HEK293 (cell line): ENCODE measurements at regions not wholly inside any gene's neighbourhood (a gene's known extent, or its start where the extent isn't known, plus 50 kb on each side); places are given as distances from the start of the nearest gene placed in this dataset.

ENCODE experiments used
- CTCF ChIA-PET: fragments of 350-600 bp; formaldehyde crosslinking; extraction: SDS; loops from one replicate; lab custom pipeline; 2021; ENCODE audit warnings: antibody characterized with exemption; lab: Yijun Ruan, JAX
- POLR2A ChIA-PET: fragments of 300-600 bp; formaldehyde crosslinking; extraction: SDS; loops from one replicate; lab custom pipeline; 2020; ENCODE audit warnings: antibody characterized with exemption, inconsistent platforms; lab: Yijun Ruan, JAX
- H3K27ac ChIP-seq: fragments of 200-500 bp; sonication (Bioruptor generic); 2 replicates; pipeline ENCODE4 v1.5.1; 2014; ENCODE audit warnings: low read depth, low read length, control low read depth, inconsistent platforms; ENCODE audit errors: extremely low read depth
- H3K36me3 ChIP-seq, 2 experiments: fragments of 200-500 bp in 1 of 2; sonication (Bioruptor generic) in 1 of 2; 1 replicate in 1 of 2; 2 replicates in 1 of 2; pipeline ENCODE4 v1.5.1; 2014 to 2017; ENCODE audit warnings: inconsistent platforms in 2 of 2, low read length in 2 of 2; ENCODE audit not compliant: control insufficient read depth in 2 of 2, insufficient read depth in 1 of 2
- H3K4me1 ChIP-seq: fragments of 200-500 bp; sonication (Bioruptor generic); 2 replicates; pipeline ENCODE4 v1.5.1; 2014; ENCODE audit warnings: mild to moderate bottlenecking, low read length, inconsistent platforms; ENCODE audit not compliant: control insufficient read depth, insufficient read depth
- H3K4me3 ChIP-seq: 2 replicates; pipeline ENCODE4 v1.5.1; 2011; ENCODE audit warnings: low read depth, mild to moderate bottlenecking, control low read depth, low read length, moderate library complexity
- H3K9me3 ChIP-seq: fragments of 200-500 bp; sonication (Bioruptor generic); 2 replicates; pipeline ENCODE4 v1.5.1; 2014; ENCODE audit warnings: low read depth, low read length, inconsistent platforms; ENCODE audit not compliant: control insufficient read depth, insufficient read depth
- BCL11B ChIP-seq: fragments of 450-650 bp; formaldehyde crosslinking; IDR thresholded peaks from 2 replicates; pipeline ENCODE4 v1.5.1; 2016; ENCODE audit warnings: low read depth, missing biosample characterization, missing genetic modification characterization
- GLI4 ChIP-seq: fragments of 450-650 bp; formaldehyde crosslinking; IDR thresholded peaks from 2 replicates; pipeline ENCODE4 v1.5.1; 2016; ENCODE audit warnings: missing biosample characterization, missing genetic modification characterization
- GLIS1 ChIP-seq: fragments of 450-650 bp; formaldehyde crosslinking; IDR thresholded peaks from 2 replicates; pipeline ENCODE4 v1.5.1; 2016; ENCODE audit warnings: missing biosample characterization, missing genetic modification characterization
- KLF7 ChIP-seq: fragments of 450-650 bp; formaldehyde crosslinking; IDR thresholded peaks from 2 replicates; pipeline ENCODE4 v1.5.1; 2016; ENCODE audit warnings: missing biosample characterization, missing genetic modification characterization, borderline replicate concordance
- MYNN ChIP-seq: fragments of 450-650 bp; formaldehyde crosslinking; IDR thresholded peaks from 2 replicates; pipeline ENCODE4 v1.5.1; 2016; ENCODE audit warnings: missing biosample characterization, missing genetic modification characterization, borderline replicate concordance
- SCRT2 ChIP-seq: fragments of 450-650 bp; formaldehyde crosslinking; IDR thresholded peaks from 2 replicates; pipeline ENCODE4 v1.5.1; 2016; ENCODE audit warnings: missing biosample characterization, missing genetic modification characterization
- ZBTB1 ChIP-seq: fragments of 450-650 bp; formaldehyde crosslinking; IDR thresholded peaks from 2 replicates; pipeline ENCODE4 v1.5.1; 2016; ENCODE audit warnings: missing biosample characterization, missing genetic modification characterization
- ZBTB48 ChIP-seq: fragments of 450-650 bp; formaldehyde crosslinking; IDR thresholded peaks from 2 replicates; pipeline ENCODE4 v1.5.1; 2016; ENCODE audit warnings: missing biosample characterization, missing genetic modification characterization
- ZBTB7A ChIP-seq: fragments of 450-650 bp; formaldehyde crosslinking; IDR thresholded peaks from 2 replicates; pipeline ENCODE4 v1.5.1; 2016; ENCODE audit warnings: low read depth, missing biosample characterization, missing genetic modification characterization
- ZFP3 ChIP-seq: fragments of 450-650 bp; formaldehyde crosslinking; IDR thresholded peaks from 2 replicates; pipeline ENCODE4 v1.5.1; 2016; ENCODE audit warnings: low read depth, missing biosample characterization, missing genetic modification characterization
- ZFP37 ChIP-seq: fragments of 450-650 bp; formaldehyde crosslinking; IDR thresholded peaks from 2 replicates; pipeline ENCODE4 v1.5.1; 2016; ENCODE audit warnings: missing biosample characterization, missing genetic modification characterization
- ZNF10 ChIP-seq: fragments of 450-650 bp; formaldehyde crosslinking; IDR thresholded peaks from 2 replicates; pipeline ENCODE4 v1.5.1; 2017; ENCODE audit warnings: missing biosample characterization, missing genetic modification characterization
- ZNF114 ChIP-seq: fragments of 450-650 bp; formaldehyde crosslinking; IDR thresholded peaks from 2 replicates; pipeline ENCODE4 v1.5.0; 2017; ENCODE audit warnings: missing biosample characterization, missing genetic modification characterization
- ZNF140 ChIP-seq: fragments of 450-650 bp; formaldehyde crosslinking; IDR thresholded peaks from 2 replicates; pipeline ENCODE4 v1.5.1; 2016; ENCODE audit warnings: missing biosample characterization, missing genetic modification characterization
- ZNF184 ChIP-seq: fragments of 450-650 bp; IDR thresholded peaks from 2 replicates; pipeline ENCODE4 v1.5.1; 2018; ENCODE audit warnings: missing biosample characterization, mild to moderate bottlenecking, missing genetic modification characterization
- ZNF416 ChIP-seq: fragments of 450-650 bp; formaldehyde crosslinking; IDR thresholded peaks from 2 replicates; pipeline ENCODE4 v1.5.1; 2016; ENCODE audit warnings: missing biosample characterization, missing genetic modification characterization
- ZNF48 ChIP-seq: fragments of 450-650 bp; formaldehyde crosslinking; IDR thresholded peaks from 2 replicates; pipeline ENCODE4 v1.5.1; 2016; ENCODE audit warnings: missing biosample characterization, missing genetic modification characterization
- ZNF501 ChIP-seq: fragments of 450-650 bp; formaldehyde crosslinking; IDR thresholded peaks from 2 replicates; pipeline ENCODE4 v1.5.1; 2016; ENCODE audit warnings: missing biosample characterization, missing genetic modification characterization
- ZNF521 ChIP-seq: fragments of 450-650 bp; formaldehyde crosslinking; IDR thresholded peaks from 2 replicates; pipeline ENCODE4 v1.5.1; 2017; ENCODE audit warnings: missing biosample characterization, mild to moderate bottlenecking, missing genetic modification characterization
- ZNF555 ChIP-seq: fragments of 450-650 bp; formaldehyde crosslinking; conservative IDR thresholded peaks from 2 replicates; pipeline ENCODE4 v1.5.1; 2017; ENCODE audit warnings: missing biosample characterization, mild to moderate bottlenecking, missing genetic modification characterization, inconsistent platforms
- ZNF777 ChIP-seq: fragments of 450-650 bp; formaldehyde crosslinking; IDR thresholded peaks from 2 replicates; pipeline ENCODE4 v1.5.1; 2017; ENCODE audit warnings: missing biosample characterization, missing genetic modification characterization, borderline replicate concordance
- ZNF791 ChIP-seq: fragments of 450-650 bp; formaldehyde crosslinking; IDR thresholded peaks from 2 replicates; pipeline ENCODE4 v1.5.1; 2016; ENCODE audit warnings: missing biosample characterization, missing genetic modification characterization
- ZNF792 ChIP-seq: fragments of 450-650 bp; formaldehyde crosslinking; IDR thresholded peaks from 2 replicates; pipeline ENCODE4 v1.5.1; 2016; ENCODE audit warnings: missing biosample characterization, missing genetic modification characterization
- ZSCAN30 ChIP-seq: fragments of 450-650 bp; IDR thresholded peaks from 2 replicates; pipeline ENCODE4 v1.5.1; 2018; ENCODE audit warnings: missing biosample characterization, mild to moderate bottlenecking, missing genetic modification characterization, moderate library complexity
- TF ChIP-seq, protein P1 (sequence below): fragments of 450-650 bp; formaldehyde crosslinking; IDR thresholded peaks from 2 replicates; pipeline ENCODE4 v1.5.1; 2016; ENCODE audit warnings: missing biosample characterization, missing genetic modification characterization
- TF ChIP-seq, protein P2 (sequence below): fragments of 450-650 bp; formaldehyde crosslinking; IDR thresholded peaks from 2 replicates; pipeline ENCODE4 v1.5.1; 2016; ENCODE audit warnings: missing biosample characterization, missing genetic modification characterization
- TF ChIP-seq, protein P3 (sequence below): fragments of 450-650 bp; formaldehyde crosslinking; IDR thresholded peaks from 2 replicates; pipeline ENCODE4 v1.5.1; 2016; ENCODE audit warnings: missing biosample characterization, missing genetic modification characterization
- TF ChIP-seq, protein P4 (sequence below): fragments of 450-650 bp; formaldehyde crosslinking; IDR thresholded peaks from 2 replicates; pipeline ENCODE4 v1.5.1; 2016; ENCODE audit warnings: missing biosample characterization, missing genetic modification characterization, low read depth
- TF ChIP-seq, protein P5 (sequence below): fragments of 450-650 bp; formaldehyde crosslinking; IDR thresholded peaks from 2 replicates; pipeline ENCODE4 v1.5.1; 2016; ENCODE audit warnings: missing biosample characterization, missing genetic modification characterization

DNA sequence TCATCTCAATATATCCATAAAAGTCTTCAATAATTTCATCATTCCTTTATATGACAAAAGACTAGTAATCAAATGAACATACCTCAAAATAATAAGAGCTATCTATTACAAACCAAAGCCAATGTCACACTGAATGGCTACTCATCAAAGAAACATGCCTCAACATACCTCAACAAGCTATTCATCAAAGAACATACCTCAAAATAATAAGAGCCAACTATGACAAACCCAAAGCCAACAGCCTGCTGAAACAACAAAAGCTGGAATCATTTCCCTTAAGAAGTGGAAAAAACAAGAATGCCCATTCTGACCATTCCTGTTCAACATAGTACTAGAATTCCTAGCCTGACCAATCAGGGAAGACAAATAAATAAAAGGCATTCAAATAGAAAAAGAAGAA lies 1373.7 kb downstream of the BRINP3 start (continued):
- TF ChIP-seq, protein P1, sequence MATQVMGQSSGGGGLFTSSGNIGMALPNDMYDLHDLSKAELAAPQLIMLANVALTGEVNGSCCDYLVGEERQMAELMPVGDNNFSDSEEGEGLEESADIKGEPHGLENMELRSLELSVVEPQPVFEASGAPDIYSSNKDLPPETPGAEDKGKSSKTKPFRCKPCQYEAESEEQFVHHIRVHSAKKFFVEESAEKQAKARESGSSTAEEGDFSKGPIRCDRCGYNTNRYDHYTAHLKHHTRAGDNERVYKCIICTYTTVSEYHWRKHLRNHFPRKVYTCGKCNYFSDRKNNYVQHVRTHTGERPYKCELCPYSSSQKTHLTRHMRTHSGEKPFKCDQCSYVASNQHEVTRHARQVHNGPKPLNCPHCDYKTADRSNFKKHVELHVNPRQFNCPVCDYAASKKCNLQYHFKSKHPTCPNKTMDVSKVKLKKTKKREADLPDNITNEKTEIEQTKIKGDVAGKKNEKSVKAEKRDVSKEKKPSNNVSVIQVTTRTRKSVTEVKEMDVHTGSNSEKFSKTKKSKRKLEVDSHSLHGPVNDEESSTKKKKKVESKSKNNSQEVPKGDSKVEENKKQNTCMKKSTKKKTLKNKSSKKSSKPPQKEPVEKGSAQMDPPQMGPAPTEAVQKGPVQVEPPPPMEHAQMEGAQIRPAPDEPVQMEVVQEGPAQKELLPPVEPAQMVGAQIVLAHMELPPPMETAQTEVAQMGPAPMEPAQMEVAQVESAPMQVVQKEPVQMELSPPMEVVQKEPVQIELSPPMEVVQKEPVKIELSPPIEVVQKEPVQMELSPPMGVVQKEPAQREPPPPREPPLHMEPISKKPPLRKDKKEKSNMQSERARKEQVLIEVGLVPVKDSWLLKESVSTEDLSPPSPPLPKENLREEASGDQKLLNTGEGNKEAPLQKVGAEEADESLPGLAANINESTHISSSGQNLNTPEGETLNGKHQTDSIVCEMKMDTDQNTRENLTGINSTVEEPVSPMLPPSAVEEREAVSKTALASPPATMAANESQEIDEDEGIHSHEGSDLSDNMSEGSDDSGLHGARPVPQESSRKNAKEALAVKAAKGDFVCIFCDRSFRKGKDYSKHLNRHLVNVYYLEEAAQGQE (tag by site-specific recombination), result no peak
- TF ChIP-seq ZNF140 (no peak), ZBTB48 (tag by site-specific recombination) (no peak), ZFP3 (tag by site-specific recombination) (no peak), ZNF792 (tag by site-specific recombination) (no peak), ZNF791 (tag by site-specific recombination) (no peak), MYNN (tag by site-specific recombination) (no peak), ZNF521 (no peak), ZNF777 (no peak), ZFP37 (no peak), ZNF184 (tag by site-specific recombination) (no peak)
- TF ChIP-seq, protein P2, sequence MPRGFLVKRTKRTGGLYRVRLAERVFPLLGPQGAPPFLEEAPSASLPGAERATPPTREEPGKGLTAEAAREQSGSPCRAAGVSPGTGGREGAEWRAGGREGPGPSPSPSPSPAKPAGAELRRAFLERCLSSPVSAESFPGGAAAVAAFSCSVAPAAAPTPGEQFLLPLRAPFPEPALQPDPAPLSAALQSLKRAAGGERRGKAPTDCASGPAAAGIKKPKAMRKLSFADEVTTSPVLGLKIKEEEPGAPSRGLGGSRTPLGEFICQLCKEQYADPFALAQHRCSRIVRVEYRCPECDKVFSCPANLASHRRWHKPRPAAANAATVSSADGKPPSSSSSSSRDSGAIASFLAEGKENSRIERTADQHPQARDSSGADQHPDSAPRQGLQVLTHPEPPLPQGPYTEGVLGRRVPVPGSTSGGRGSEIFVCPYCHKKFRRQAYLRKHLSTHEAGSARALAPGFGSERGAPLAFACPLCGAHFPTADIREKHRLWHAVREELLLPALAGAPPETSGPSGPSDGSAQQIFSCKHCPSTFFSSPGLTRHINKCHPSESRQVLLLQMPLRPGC (tag by site-specific recombination), result no peak

DNA sequence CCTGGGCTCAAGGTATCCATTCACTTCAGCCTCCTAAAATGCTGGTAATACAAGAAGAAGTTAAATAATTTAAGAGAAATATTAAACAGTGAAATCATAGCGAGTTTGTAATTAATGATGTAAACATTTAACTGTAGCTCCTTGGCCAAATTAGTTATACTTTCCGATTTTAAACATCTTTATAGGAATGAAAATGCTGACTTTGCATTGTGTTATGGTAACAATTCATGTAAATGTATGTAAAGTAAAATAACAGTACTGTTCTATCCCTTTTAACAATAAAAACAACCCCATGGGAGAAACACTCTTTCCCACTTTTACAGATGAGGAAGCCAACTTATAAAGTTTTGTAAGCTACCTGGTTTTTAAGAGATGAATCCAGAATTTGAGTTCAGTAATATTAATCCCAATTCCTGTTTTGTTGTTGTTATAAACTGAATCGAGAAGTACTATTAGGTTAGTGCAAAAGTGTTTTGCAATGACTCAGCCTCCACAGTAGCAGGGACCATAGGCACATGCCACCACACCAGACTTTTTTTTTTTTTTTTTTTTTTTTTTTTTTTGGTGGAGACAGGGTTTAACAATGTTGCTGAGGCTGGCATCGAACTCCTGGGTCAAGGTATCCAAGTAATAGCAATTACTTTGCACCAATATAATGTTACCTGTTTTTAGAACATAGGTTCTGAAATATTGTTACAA lies 1360.4 kb downstream of the BRINP3 start:
- no peak overlapping the region for H3K4me3 ChIP-seq
- ChIA-PET CTCF (no interaction called here), POLR2A (no interaction called here)
- no peaks in the 10 kb centered on the region for H3K36me3 ChIP-seq
- H3K4me1 ChIP-seq, result no peaks in the 10 kb centered on the region
- H3K27ac ChIP-seq, result no peak overlapping the region
- H3K9me3 ChIP-seq, result no peaks in the 10 kb centered on the region
- TF ChIP-seq SCRT2 (tag by site-specific recombination) (no peak), ZBTB7A (tag by site-specific recombination) (no peak), ZSCAN30 (tag by site-specific recombination) (no peak), ZBTB1 (tag by site-specific recombination) (no peak), BCL11B (tag by site-specific recombination) (no peak), GLIS1 (tag by site-specific recombination) (no peak), KLF7 (tag by site-specific recombination) (no peak), ZNF48 (no peak), ZNF555 (tag by site-specific recombination) (no peak), GLI4 (no peak), ZNF416 (tag by site-specific recombination) (no peak), ZFP3 (tag by site-specific recombination) (no peak), ZNF10 (tag by site-specific recombination) (no peak), ZNF114 (tag by site-specific recombination) (no peak), ZNF501 (tag by site-specific recombination) (no peak)
- TF ChIP-seq, protein P3, sequence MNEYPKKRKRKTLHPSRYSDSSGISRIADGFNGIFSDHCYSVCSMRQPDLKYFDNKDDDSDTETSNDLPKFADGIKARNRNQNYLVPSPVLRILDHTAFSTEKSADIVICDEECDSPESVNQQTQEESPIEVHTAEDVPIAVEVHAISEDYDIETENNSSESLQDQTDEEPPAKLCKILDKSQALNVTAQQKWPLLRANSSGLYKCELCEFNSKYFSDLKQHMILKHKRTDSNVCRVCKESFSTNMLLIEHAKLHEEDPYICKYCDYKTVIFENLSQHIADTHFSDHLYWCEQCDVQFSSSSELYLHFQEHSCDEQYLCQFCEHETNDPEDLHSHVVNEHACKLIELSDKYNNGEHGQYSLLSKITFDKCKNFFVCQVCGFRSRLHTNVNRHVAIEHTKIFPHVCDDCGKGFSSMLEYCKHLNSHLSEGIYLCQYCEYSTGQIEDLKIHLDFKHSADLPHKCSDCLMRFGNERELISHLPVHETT (tag by site-specific recombination), result no peak
- TF ChIP-seq, protein P4, sequence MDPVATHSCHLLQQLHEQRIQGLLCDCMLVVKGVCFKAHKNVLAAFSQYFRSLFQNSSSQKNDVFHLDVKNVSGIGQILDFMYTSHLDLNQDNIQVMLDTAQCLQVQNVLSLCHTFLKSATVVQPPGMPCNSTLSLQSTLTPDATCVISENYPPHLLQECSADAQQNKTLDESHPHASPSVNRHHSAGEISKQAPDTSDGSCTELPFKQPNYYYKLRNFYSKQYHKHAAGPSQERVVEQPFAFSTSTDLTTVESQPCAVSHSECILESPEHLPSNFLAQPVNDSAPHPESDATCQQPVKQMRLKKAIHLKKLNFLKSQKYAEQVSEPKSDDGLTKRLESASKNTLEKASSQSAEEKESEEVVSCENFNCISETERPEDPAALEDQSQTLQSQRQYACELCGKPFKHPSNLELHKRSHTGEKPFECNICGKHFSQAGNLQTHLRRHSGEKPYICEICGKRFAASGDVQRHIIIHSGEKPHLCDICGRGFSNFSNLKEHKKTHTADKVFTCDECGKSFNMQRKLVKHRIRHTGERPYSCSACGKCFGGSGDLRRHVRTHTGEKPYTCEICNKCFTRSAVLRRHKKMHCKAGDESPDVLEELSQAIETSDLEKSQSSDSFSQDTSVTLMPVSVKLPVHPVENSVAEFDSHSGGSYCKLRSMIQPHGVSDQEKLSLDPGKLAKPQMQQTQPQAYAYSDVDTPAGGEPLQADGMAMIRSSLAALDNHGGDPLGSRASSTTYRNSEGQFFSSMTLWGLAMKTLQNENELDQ (tag by site-specific recombination), result no peak
- TF ChIP-seq, protein P5, sequence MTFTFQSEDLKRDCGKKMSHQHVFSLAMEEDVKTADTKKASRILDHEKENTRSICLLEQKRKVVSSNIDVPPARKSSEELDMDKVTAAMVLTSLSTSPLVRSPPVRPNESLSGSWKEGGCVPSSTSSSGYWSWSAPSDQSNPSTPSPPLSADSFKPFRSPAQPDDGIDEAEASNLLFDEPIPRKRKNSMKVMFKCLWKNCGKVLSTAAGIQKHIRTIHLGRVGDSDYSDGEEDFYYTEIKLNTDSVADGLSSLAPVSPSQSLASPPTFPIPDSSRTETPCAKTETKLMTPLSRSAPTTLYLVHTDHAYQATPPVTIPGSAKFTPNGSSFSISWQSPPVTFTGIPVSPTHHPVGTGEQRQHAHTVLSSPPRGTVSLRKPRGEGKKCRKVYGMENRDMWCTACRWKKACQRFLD (tag by site-specific recombination), result no peak
